DMS 273 (cell line): ENCODE measurements at regions not wholly inside any gene's neighbourhood (a gene's known extent, or its start where the extent isn't known, plus 50 kb on each side); places are given as distances from the start of the nearest gene placed in this dataset.

Experiments
- DNase-seq: peaks from one replicate; lab custom pipeline; 2025; ENCODE audit not compliant: unreplicated experiment; lab: John Stamatoyannopoulos, UW

GRCh38 chr10:107409522-107409921 is 245.0 kb upstream of the SORCS1 start:
- DNase-seq: peak; percentile 44

GRCh38 chr10:107398115-107398514 is 233.6 kb upstream of the SORCS1 start:
- DNase-seq: no peak

- no peak for DNase-seq
Measured at GRCh38 chr10:107391901-107392300, 227.4 kb upstream of the SORCS1 start.

GRCh38 chr10:107390563-107390962 is 226.1 kb upstream of the SORCS1 start:
- DNase-seq: no peak

GRCh38 chr10:107383357-107383756 is 218.9 kb upstream of the SORCS1 start:
- no peak for DNase-seq

GRCh38 chr10:107379601-107380000 is 215.1 kb upstream of the SORCS1 start:
- DNase-seq: no peak

- DNase-seq: no peak
Measured at GRCh38 chr10:107371801-107372200, 207.3 kb upstream of the SORCS1 start.

GRCh38 chr10:107364872-107365271 is 200.4 kb upstream of the SORCS1 start:
- DNase-seq: no peak

- DNase-seq: no peak
Measured at GRCh38 chr10:107362306-107362705, 197.8 kb upstream of the SORCS1 start.

- no peak for DNase-seq
Measured at GRCh38 chr10:107357033-107357432, 192.5 kb upstream of the SORCS1 start.

GRCh38 chr10:107356396-107356795 is 191.9 kb upstream of the SORCS1 start:
- no peak for DNase-seq

- no peak for DNase-seq
Measured at GRCh38 chr10:107342711-107343110, 178.2 kb upstream of the SORCS1 start.

- DNase-seq: no peak
Measured at GRCh38 chr10:107341281-107341680, 176.8 kb upstream of the SORCS1 start.

GRCh38 chr10:107340326-107340725 is 175.8 kb upstream of the SORCS1 start:
- no peak for DNase-seq

GRCh38 chr10:107336061-107336460 is 171.6 kb upstream of the SORCS1 start:
- no peak for DNase-seq

- no peak for DNase-seq
Measured at GRCh38 chr10:107317592-107317991, 153.1 kb upstream of the SORCS1 start.

- DNase-seq: no peak
Measured at GRCh38 chr10:107303203-107303602, 138.7 kb upstream of the SORCS1 start.

- no peak for DNase-seq
Measured at GRCh38 chr10:107299606-107300005, 135.1 kb upstream of the SORCS1 start.

- no peak for DNase-seq
Measured at GRCh38 chr10:107284187-107284586, 119.7 kb upstream of the SORCS1 start.

GRCh38 chr10:107280293-107280692 is 115.8 kb upstream of the SORCS1 start:
- DNase-seq: no peak

- DNase-seq: no peak
Measured at GRCh38 chr10:107277591-107277990, 113.1 kb upstream of the SORCS1 start.

GRCh38 chr10:107275806-107276205 is 111.3 kb upstream of the SORCS1 start:
- no peak for DNase-seq

- DNase-seq: no peak
Measured at GRCh38 chr10:107269626-107270025, 105.1 kb upstream of the SORCS1 start.

- no peak for DNase-seq
Measured at GRCh38 chr10:107264742-107265141, 100.2 kb upstream of the SORCS1 start.
